GM19328 (cell line): ENCODE measurements at regions not wholly inside any gene's neighbourhood (a gene's known extent, or its start where the extent isn't known, plus 50 kb on each side); places are given as distances from the start of the nearest gene placed in this dataset.
"Not testable (repeated sequence)": the region's sequence is repeated elsewhere in the genome, so short reads cannot be mapped to it uniquely, and the experiment has no call there.

Experiments
- ATAC-seq: cut with Tn5 transposase; IDR thresholded peaks from one replicate; pipeline ENCODE4 v1.9.1; 2021; ENCODE audit warnings: mild to moderate bottlenecking, moderate library complexity; ENCODE audit not compliant: unreplicated experiment

GRCh38 chr15:36050899-36051298, 504.9 kb upstream of the DPH6 start:
- no peak for ATAC-seq

GRCh38 chr15:36052641-36053040, 506.7 kb upstream of the DPH6 start:
- ATAC-seq: not testable (repeated sequence)

GRCh38 chr15:36053746-36054145, 507.8 kb upstream of the DPH6 start:
- no peak for ATAC-seq

DNA sequence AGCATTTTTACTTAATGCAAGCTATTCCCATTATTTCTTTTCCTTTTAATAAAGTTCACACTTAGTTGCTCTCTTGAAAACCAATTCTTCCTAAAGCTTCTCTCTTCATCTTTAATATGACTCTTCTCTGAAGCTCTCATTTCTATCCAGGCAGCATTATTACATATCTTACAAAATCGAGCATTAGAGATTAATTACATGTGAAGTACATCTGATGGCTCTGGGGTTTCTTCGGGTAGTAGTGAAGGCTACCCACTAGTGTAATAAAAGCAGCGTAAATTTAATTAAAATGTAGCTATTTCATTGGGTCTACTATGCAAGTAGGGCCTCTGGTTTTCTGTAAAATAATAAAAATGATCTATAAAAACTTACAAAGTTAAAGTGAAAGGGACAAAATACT, 513.6 kb upstream of the DPH6 start:
- no peak for ATAC-seq

DNA sequence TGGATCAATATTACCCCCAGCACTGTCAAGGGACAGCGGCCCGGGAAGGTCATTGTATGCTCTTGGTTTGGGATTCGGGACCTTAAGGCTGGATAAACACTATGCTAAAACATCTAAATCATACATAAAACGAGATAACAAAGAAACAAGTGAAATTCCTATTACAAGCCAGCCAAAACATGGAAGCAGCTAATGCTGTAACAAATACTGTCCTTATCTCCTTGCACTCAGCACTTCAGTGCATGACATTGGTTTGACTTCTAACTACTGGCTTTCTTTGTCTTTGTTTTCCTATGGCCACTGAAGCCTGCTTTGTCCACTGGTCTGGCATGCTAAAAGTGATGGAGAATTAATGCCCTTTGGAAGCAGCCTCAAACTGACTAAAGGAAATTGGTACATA, 516.4 kb upstream of the DPH6 start:
- ATAC-seq: no peak

DNA sequence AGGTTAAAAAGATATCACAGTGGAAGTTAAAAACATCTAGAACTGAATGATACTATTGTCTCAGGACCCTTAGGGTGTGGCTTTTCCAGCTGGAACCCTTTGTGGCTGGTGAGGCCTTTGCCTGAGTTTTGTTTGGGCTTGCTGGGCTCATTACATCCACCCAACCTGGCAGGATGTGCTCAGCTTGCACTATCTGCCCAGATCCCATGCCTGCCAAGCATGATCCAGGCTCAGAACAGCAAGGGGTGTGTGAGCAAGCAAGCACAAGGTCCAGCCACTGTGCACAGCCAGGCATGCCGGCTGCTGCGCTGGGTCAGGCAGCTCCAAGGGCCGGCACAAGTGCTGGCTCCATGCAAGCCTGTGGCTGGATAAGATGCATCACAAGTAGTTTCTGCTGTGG, 512.7 kb upstream of the CDIN1 start:
- no peak for ATAC-seq

DNA sequence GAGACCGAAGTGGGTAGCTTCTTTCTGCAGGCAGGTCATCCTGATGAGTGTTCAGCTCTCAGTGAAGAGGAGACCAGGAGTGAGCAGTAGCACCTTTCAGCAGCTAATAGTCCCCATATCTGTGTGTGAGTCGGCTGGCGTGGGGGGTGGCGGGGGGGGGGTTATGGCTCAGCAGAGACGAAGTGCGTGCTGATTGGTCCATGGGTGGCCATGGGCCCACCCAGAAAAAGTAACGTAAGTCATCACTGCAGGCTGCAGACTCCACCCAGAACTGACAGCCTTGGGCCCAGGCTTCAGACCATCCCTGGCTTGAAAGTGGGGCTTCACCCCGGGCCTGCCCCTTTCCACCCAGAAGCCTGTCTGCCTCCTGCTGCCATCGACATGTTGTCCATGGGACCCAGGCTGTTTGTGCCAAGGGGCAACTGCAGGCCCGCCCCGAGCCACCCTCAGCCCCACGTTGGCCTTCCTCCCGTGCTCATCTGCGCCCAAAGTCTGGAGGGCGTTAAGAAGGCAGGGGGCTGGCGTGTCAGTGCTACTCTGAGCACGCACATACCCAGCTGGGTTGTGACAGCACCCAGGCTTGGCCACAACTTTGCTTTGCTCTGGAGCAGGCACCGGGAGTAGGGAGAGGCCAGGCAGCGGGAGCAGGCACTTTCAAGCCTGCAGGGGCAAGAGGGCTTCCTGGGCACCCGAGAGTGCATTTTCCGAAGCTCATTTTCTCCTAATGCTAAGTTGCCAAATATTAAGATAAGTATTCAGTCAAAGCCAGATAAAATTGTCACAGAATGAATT, 511.7 kb upstream of the CDIN1 start:
- no peak for ATAC-seq

GRCh38 chr15:36075333-36075732, 504.1 kb upstream of the CDIN1 start:
- no peak for ATAC-seq

GRCh38 chr15:36079021-36079420, 500.4 kb upstream of the CDIN1 start:
- ATAC-seq: no peak

GRCh38 chr15:36080759-36081158, 498.7 kb upstream of the CDIN1 start:
- no peak for ATAC-seq

DNA sequence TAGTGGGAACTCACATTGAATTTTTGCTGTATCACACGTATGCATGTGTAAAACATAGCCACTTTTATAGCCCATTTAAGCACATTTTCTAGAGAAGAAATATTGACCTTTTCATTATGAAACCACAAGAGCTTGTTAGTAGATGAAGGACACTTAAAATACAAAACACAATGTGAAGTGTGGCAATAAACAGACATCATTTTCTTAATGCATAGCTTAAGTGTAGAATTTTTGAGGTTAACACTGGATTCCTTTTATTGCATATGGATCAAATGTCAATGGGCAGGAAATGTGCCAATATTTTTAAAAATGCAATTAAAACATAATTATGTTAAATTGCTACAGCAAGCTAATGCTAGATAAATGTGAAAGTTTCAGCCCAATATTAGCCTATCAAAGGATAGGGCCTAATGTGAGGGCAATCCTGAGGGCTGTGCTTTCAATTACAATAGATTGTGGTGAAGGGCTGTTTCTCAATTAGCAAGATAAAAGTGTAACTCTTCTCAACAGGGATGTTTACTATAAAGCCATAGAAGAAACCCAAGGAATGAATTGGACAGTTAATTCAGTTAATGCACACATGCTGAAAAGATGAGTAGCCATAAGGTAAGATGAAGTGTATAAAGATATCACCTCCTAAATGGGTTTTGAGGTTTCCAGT, 489.0 kb upstream of the CDIN1 start:
- ATAC-seq: no peak

GRCh38 chr15:36106640-36107335, 472.6 kb upstream of the CDIN1 start:
- no peak for ATAC-seq

DNA sequence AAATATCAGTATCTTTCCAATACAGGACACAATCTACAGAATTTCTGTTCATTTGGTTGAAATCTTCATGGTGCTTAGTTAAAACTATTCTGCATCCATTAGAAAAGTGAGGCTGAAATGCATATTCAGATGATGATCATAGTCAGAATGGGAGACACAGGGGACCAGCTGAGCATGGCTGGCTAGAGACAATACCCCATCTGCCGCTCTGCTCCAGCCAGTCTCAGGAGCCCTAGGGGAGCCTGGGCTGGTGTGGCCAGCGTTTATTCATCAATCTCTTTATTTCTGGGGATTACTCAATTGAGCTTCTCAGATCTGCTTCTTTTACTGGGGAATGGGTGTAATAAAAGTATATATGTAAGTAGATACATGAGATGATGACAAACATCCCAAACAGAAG, 470.9 kb upstream of the CDIN1 start:
- no peak for ATAC-seq

- no peak for ATAC-seq
Measured at GRCh38 chr15:36109943-36110658, 469.3 kb upstream of the CDIN1 start.

DNA sequence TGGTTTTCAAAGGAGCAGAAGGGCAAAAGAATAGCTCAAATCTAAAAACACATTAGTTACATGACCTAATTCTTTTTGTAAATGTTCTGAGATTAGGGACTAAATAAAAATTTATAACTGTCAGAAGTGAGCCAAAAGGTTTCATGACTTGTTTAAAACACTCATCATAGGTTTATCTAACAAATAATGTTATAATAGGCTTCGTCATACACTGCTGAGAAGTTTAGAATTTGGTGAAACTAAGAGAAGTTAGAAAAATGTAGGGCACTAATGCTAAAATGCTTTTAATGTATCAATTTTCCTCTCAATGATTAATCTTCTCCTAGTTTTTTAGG, 468.8 kb upstream of the CDIN1 start:
- ATAC-seq: no peak

GRCh38 chr15:36117296-36117787, 462.1 kb upstream of the CDIN1 start:
- no peak for ATAC-seq

GRCh38 chr15:36126194-36126593, 453.2 kb upstream of the CDIN1 start:
- no peak for ATAC-seq

GRCh38 chr15:36130641-36131310, 448.6 kb upstream of the CDIN1 start:
- ATAC-seq: no peak

DNA sequence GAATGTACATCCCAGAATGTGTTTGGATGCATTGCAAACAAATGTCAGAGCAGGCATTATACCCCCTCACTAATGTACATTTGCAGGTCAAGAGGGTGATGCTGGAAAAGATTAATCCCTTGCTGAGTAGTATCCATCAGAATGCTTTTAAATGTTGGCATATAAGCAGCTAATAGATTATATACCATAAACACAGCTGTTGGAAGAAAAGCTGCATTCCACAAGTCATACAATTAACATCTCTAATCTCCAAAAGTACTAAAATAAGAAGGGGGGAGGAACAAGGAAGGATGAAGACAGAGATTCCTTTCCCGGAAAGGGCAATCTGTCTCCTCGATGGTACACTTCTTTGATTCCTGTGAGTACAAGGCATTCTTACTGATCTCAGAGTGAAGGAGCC, 445.7 kb upstream of the CDIN1 start:
- ATAC-seq: no peak

DNA sequence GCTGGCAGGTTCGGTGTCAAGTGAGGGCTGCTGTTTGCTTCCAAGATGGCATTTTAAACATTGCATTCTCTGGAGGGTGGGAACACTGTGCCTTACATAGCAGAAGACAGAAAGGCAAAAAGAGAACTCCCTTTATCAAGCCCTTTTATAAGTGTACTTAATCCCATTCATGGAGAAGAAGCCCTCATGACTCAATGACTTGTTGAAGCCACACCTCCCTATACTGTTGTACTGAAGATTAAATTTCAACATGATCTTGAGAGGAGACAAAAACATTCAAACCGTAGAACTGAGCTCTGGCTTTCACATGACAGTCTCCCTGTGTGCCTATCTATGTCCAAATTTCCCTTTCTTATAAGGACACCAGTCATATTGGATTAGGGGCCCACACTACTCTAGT, 443.4 kb upstream of the CDIN1 start:
- ATAC-seq: no peak

DNA sequence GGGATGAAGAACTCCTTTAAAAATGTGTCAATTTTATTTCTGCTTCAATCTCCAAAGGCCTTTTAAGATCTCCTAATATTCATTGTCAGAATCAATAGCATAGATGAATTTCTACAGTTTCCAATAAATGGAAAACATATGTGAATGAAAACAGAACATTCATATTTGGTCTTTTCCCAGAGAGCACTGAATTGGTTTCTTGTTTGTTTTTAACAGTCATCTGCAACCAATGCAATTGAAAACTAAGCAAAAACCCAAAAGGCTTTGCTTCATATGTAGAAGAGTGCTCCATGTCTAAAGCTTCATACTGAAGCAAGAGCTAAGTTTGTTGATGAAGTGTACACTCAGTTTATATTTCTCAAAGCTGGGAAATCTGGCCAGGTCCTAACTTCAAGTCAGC, 426.5 kb upstream of the CDIN1 start:
- no peak for ATAC-seq
